Astrocyte of the cerebellum (primary cell): ENCODE measurements at regions not wholly inside any gene's neighbourhood (a gene's known extent, or its start where the extent isn't known, plus 50 kb on each side); places are given as distances from the start of the nearest gene placed in this dataset.

Experiments used
- DNase-seq: peaks from one replicate; pipeline ENCODE4 v3.0.0-alpha.2; 2011; ENCODE audit warnings: low read depth
- H3K4me3 ChIP-seq: 2 replicates; pipeline ENCODE4 v1.5.1; 2011; ENCODE audit warnings: mild to moderate bottlenecking, low read depth, low read length, moderate library complexity
- in situ Hi-C: cut with HindIII; loops from 2 replicates; pipeline ENCODE4 v1.10.0; 2017; ENCODE audit warnings: low sequenced_read_pairs
- TF ChIP-seq, protein P1 (sequence below): IDR thresholded peaks from 2 replicates; pipeline ENCODE4 v1.5.1; 2012; ENCODE audit warnings: low read length, low read depth, moderate library complexity, mild to moderate bottlenecking; ENCODE audit errors: missing control alignments

- H3K4me3 ChIP-seq: no peak overlapping the region
- TF ChIP-seq, protein P1, sequence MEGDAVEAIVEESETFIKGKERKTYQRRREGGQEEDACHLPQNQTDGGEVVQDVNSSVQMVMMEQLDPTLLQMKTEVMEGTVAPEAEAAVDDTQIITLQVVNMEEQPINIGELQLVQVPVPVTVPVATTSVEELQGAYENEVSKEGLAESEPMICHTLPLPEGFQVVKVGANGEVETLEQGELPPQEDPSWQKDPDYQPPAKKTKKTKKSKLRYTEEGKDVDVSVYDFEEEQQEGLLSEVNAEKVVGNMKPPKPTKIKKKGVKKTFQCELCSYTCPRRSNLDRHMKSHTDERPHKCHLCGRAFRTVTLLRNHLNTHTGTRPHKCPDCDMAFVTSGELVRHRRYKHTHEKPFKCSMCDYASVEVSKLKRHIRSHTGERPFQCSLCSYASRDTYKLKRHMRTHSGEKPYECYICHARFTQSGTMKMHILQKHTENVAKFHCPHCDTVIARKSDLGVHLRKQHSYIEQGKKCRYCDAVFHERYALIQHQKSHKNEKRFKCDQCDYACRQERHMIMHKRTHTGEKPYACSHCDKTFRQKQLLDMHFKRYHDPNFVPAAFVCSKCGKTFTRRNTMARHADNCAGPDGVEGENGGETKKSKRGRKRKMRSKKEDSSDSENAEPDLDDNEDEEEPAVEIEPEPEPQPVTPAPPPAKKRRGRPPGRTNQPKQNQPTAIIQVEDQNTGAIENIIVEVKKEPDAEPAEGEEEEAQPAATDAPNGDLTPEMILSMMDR: no peak
- DNase-seq: no peak
- in situ Hi-C loops: no loop called here
Measured at GRCh38 chr6:56756219-56756789, 113.6 kb upstream of the DST start.

DNA sequence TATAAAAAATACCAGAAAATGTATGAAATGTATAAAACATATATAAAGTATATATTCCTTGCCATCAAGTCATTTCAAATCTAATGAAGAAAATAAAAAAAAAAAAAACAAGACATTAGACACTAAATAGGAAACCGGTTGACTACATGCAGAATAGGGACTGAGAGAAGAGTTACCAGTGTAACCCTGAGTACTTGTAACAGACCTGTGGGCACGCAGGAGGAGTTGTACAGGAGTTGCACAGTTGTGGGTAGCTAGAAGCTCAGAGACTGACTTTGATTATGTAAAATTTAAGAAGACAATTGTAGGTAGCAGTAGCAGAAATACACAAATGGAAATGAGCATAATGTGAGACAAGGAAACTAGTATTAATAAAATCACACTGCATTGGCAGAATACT, 112.4 kb upstream of the DST start:
- DNase-seq: no peak
- in situ Hi-C loops: no loop called here
- TF ChIP-seq, protein P1: no peak
- no peak overlapping the region for H3K4me3 ChIP-seq

- no peak overlapping the region for H3K4me3 ChIP-seq
- no peak for DNase-seq
- TF ChIP-seq, protein P1: no peak
- in situ Hi-C loops: no loop called here
Measured at GRCh38 chr6:56753811-56754210, 111.1 kb upstream of the DST start.

GRCh38 chr6:56752534-56752933, 109.8 kb upstream of the DST start:
- no peak for DNase-seq
- TF ChIP-seq, protein P1: no peak
- H3K4me3 ChIP-seq: no peak overlapping the region
- in situ Hi-C loops: no loop called here

- DNase-seq: no peak
- TF ChIP-seq, protein P1: no peak
- no peak overlapping the region for H3K4me3 ChIP-seq
- in situ Hi-C loops: no loop called here
Measured at GRCh38 chr6:56752009-56752408, 109.3 kb upstream of the DST start.

- DNase-seq: no peak
- TF ChIP-seq, protein P1: no peak
- in situ Hi-C loops: no loop called here
- no peak overlapping the region for H3K4me3 ChIP-seq
Measured at GRCh38 chr6:56751604-56752003, 108.9 kb upstream of the DST start.

- no peak for DNase-seq
- H3K4me3 ChIP-seq: no peak overlapping the region
- TF ChIP-seq, protein P1: no peak
- in situ Hi-C loops: no loop called here
Measured at GRCh38 chr6:56750686-56751085, 108.0 kb upstream of the DST start.
